HL-60 (cell line): ENCODE measurements at regions not wholly inside any gene's neighbourhood (a gene's known extent, or its start where the extent isn't known, plus 50 kb on each side); places are given as distances from the start of the nearest gene placed in this dataset.

ENCODE experiments used
- DNase-seq, 2 experiments: peaks; one replicate each; pipeline ENCODE4 v3.0.0-alpha.2; 2010 to 2020; ENCODE audit warnings: low read depth in 1 of 2, low spot score in 1 of 2
- H3K27ac ChIP-seq: fragments of 250-450 bp; sonication (Bioruptor Pico); replicated peaks from 2 replicates; pipeline ENCODE4 v1.5.1; 2020; ENCODE audit warnings: mild to moderate bottlenecking, moderate library complexity
- H3K27me3 ChIP-seq: fragments of 250-450 bp; sonication (Bioruptor Pico); 2 replicates; pipeline ENCODE4 v1.5.1; 2021; ENCODE audit warnings: mild to moderate bottlenecking, moderate library complexity; ENCODE audit not compliant: insufficient read depth, poor library complexity, severe bottlenecking
- H3K4me3 ChIP-seq: replicated peaks from 2 replicates; pipeline ENCODE4 v1.5.1; 2011; ENCODE audit warnings: mild to moderate bottlenecking, control low read depth, low read length; ENCODE audit not compliant: insufficient read depth
- CTCF ChIP-seq: IDR thresholded peaks from one replicate; pipeline ENCODE4 v1.5.1; 2011; ENCODE audit warnings: low read length, control low read depth, inconsistent platforms; ENCODE audit not compliant: insufficient read depth
- GABPA ChIP-seq: IDR thresholded peaks from 2 replicates; pipeline ENCODE4 v1.6.1; 2012; ENCODE audit warnings: low read depth
- POLR2AphosphoS5 ChIP-seq: IDR thresholded peaks from 2 replicates; pipeline ENCODE4 v1.6.1; 2012; ENCODE audit warnings: low read depth
- REST ChIP-seq: IDR thresholded peaks from 2 replicates; pipeline ENCODE4 v1.6.1; 2012; ENCODE audit warnings: low read depth; ENCODE audit not compliant: insufficient replicate concordance
- SPI1 ChIP-seq: IDR thresholded peaks from 2 replicates; pipeline ENCODE4 v1.6.1; 2012; ENCODE audit warnings: low read depth, mild to moderate bottlenecking, borderline replicate concordance

GRCh38 chr12:82210882-82211281 lies 147.3 kb downstream of the CCDC59 start:
- no peaks in the 10 kb centered on the region for H3K27me3 ChIP-seq
- DNase-seq: no peak
- TF ChIP-seq SPI1 (no peak), REST (no peak), CTCF (no peak), POLR2AphosphoS5 (no peak), GABPA (no peak)
- no peak overlapping the region for H3K4me3 ChIP-seq
- H3K27ac ChIP-seq: no peak overlapping the region

DNA sequence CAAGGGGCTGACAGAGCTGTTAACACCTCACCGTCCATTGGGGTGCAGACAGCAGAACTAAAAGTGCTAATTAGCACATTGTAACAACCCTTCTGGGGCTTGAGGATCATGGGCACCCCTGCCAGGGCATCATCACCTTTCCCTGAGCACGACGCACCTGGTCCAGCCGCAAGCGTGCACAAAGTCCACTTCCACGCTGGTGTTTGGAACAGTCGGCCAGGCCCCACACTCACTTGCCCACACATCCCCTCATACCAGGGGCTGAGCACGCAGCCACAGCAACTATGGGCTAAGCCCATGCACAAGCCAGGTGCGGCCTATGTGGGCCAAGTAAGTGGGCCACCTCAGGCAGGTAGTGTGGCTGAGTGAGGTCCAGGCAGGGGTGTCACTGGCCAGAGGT lies 148.7 kb downstream of the CCDC59 start:
- H3K4me3 ChIP-seq: no peak overlapping the region
- H3K27me3 ChIP-seq: no peaks in the 10 kb centered on the region
- H3K27ac ChIP-seq: no peak overlapping the region
- TF ChIP-seq SPI1 (no peak), GABPA (no peak), REST (no peak), POLR2AphosphoS5 (no peak), CTCF (no peak)
- no peak for DNase-seq

GRCh38 chr12:82207556-82207955 lies 150.6 kb downstream of the CCDC59 start:
- Histone ChIP-seq H3K27me3 (no peaks in the 10 kb centered on the region), H3K4me3 (no peak overlapping the region), H3K27ac (no peak overlapping the region)
- DNase-seq: no peak
- TF ChIP-seq POLR2AphosphoS5: no peak
- TF ChIP-seq SPI1: no peak
- no peak for TF ChIP-seq CTCF
- TF ChIP-seq REST: no peak
- TF ChIP-seq GABPA: no peak
